ENCODE measurements at regions not wholly inside any gene's neighbourhood (a gene's known extent, or its start where the extent isn't known, plus 50 kb on each side); places are given as distances from the start of the nearest gene placed in this dataset.

DNA sequence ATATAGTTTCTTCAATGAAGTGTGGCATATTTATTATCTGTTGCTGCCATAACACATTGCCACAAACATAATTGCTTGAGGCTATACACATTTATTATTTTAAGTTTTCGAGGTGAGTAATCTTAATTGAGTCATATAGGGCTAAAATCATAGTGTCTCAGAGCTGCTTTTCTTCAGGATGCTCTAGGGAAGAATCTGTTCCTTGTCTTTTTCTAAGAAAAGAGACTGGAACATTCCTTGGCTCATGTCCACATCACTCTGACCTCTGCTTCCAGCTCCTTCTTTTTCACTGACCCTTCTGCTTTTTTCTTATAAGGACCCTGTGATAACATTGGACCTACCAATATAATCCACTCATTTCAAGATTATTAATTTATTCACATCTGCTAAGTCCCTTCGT lies 632.4 kb upstream of the TYRP1 start:
- TF ChIP-seq, protein P1, sequence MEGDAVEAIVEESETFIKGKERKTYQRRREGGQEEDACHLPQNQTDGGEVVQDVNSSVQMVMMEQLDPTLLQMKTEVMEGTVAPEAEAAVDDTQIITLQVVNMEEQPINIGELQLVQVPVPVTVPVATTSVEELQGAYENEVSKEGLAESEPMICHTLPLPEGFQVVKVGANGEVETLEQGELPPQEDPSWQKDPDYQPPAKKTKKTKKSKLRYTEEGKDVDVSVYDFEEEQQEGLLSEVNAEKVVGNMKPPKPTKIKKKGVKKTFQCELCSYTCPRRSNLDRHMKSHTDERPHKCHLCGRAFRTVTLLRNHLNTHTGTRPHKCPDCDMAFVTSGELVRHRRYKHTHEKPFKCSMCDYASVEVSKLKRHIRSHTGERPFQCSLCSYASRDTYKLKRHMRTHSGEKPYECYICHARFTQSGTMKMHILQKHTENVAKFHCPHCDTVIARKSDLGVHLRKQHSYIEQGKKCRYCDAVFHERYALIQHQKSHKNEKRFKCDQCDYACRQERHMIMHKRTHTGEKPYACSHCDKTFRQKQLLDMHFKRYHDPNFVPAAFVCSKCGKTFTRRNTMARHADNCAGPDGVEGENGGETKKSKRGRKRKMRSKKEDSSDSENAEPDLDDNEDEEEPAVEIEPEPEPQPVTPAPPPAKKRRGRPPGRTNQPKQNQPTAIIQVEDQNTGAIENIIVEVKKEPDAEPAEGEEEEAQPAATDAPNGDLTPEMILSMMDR (IDR thresholded peaks at IDR 0.05), result no peak
- no peak for TF ChIP-seq ZFX (IDR thresholded peaks at IDR 0.05; ENCODE audit: borderline replicate concordance)

Data from 22Rv1 (cell line).